ENCODE measurements at regions not wholly inside any gene's neighbourhood (a gene's known extent, or its start where the extent isn't known, plus 50 kb on each side); places are given as distances from the start of the nearest gene placed in this dataset.

GRCh38 chr9:33638391-33638915, 114.4 kb downstream of the ANKRD18B start (continued):
- TF ChIP-seq ZNF462 (CRISPR knock-in tag; IDR thresholded peaks at IDR 0.05) (no peak), POLR2AphosphoS5 (IDR thresholded peaks at IDR 0.05; ENCODE audit: low read depth) (no peak), EZH2 (IDR thresholded peaks at IDR 0.05; ENCODE audit: low read depth, unreplicated experiment) (no peak), STAT1 (IDR thresholded peaks at IDR 0.05; ENCODE audit: unreplicated experiment) (no peak)

DNA sequence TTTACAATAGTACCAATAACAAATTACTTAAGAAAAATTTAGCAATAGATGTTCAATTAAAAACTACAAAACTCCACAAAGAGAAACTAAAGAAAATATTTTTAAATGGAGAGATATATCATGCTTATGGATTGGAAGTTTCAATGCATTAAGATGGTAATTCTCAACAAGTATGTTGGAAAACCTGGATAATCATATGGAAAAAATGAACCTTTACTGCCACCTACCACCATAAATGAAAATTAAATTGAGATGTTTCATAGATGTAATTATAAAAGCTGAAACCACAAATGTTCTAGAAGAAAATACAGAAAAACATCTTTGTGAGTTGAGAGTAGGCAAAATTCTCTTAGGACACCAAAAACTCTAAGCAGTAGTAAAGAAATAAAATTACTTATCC, 121.7 kb downstream of the ANKRD18B start:
- Histone ChIP-seq H3K4me3 (no peak overlapping the region), H4K20me1 (replicated peaks; ENCODE audit: insufficient read depth) (no peaks in the 10 kb centered on the region), H3K36me3 (ENCODE audit: insufficient read depth) (no peaks in the 10 kb centered on the region), H3F3A (replicated peaks; ENCODE audit: low read depth) (no peaks in the 10 kb centered on the region), H3K9me2 (ENCODE audit: insufficient read depth) (no peaks in the 10 kb centered on the region), H3K27me3 (ENCODE audit: insufficient read depth) (no peaks in the 10 kb centered on the region), H3K79me2 (replicated peaks; ENCODE audit: insufficient read depth) (no peaks in the 10 kb centered on the region), H3K27ac (ENCODE audit: low read depth) (no peak overlapping the region), H3K4me2 (no peak overlapping the region), H3K4me1 (ENCODE audit: insufficient read depth) (no peaks in the 10 kb centered on the region), H2AFZ (no peak overlapping the region)
- Mint-ChIP-seq H3K27me3 (ENCODE audit: insufficient read depth, low read depth, poor library complexity) (peaks cover 5% of the 10 kb centered on the region), H3K4me1 (no peaks in the 10 kb centered on the region), H3K36me3 (ENCODE audit: low read depth) (no peaks in the 10 kb centered on the region), H3K4me3 (no peak overlapping the region), H3K9me3 (no peaks in the 10 kb centered on the region), H3K27ac (no peak overlapping the region)
- no peak for ATAC-seq
- DNase-seq (ENCODE audit: low spot score): no peak
- no peak for TF ChIP-seq POLR2AphosphoS5 (IDR thresholded peaks at IDR 0.05; ENCODE audit: low read depth)
- no peak for TF ChIP-seq EZH2phosphoT487 (IDR thresholded peaks at IDR 0.05; ENCODE audit: unreplicated experiment)
- TF ChIP-seq JUNB (IDR thresholded peaks at IDR 0.05; ENCODE audit: unreplicated experiment): no peak
- TF ChIP-seq, protein P1, sequence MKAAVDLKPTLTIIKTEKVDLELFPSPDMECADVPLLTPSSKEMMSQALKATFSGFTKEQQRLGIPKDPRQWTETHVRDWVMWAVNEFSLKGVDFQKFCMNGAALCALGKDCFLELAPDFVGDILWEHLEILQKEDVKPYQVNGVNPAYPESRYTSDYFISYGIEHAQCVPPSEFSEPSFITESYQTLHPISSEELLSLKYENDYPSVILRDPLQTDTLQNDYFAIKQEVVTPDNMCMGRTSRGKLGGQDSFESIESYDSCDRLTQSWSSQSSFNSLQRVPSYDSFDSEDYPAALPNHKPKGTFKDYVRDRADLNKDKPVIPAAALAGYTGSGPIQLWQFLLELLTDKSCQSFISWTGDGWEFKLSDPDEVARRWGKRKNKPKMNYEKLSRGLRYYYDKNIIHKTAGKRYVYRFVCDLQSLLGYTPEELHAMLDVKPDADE (IDR thresholded peaks at IDR 0.05): no peak
- TF ChIP-seq ZNF462 (CRISPR knock-in tag; IDR thresholded peaks at IDR 0.05): no peak
- no peak for TF ChIP-seq ZNF114 (CRISPR knock-in tag; IDR thresholded peaks at IDR 0.05)
- no peak for TF ChIP-seq STAT1 (IDR thresholded peaks at IDR 0.05; ENCODE audit: unreplicated experiment)

All from GM23338 (cell line).